DND-41 (cell line): ENCODE measurements at regions not wholly inside any gene's neighbourhood (a gene's known extent, or its start where the extent isn't known, plus 50 kb on each side); places are given as distances from the start of the nearest gene placed in this dataset.

Source experiments
- EZH2 ChIP-seq: IDR thresholded peaks from 3 replicates; pipeline ENCODE4 v1.6.1; 2012; ENCODE audit warnings: borderline replicate concordance, low read depth, mild to moderate bottlenecking, moderate library complexity, low read length, inconsistent platforms; ENCODE audit not compliant: severe bottlenecking
- TF ChIP-seq, protein P1 (sequence below): IDR thresholded peaks from 2 replicates; pipeline ENCODE4 v1.5.1; 2012; ENCODE audit warnings: borderline replicate concordance, low read length, moderate library complexity, mild to moderate bottlenecking; ENCODE audit not compliant: poor library complexity, severe bottlenecking; ENCODE audit errors: extremely low read depth

DNA sequence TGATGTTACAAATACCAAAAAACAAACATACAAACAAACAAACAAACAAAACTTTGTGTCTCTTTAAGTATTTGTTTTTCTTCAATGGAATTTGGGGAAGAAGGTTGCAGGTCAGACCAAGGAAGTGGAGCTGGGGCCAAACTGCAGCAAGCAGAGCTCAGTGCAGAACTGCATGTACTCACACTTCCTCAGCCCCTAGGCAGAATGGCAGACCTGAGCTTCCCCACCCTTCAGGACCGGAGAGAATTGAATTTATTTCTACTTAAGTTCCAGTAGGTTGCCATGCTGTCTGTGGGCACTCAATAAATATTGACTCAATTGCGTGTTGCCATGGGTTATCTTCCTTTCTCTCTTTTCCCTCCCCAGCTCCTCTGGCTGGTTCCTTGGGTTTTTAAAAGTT, 173.6 kb downstream of the PTGER3 start:
- TF ChIP-seq, protein P1, sequence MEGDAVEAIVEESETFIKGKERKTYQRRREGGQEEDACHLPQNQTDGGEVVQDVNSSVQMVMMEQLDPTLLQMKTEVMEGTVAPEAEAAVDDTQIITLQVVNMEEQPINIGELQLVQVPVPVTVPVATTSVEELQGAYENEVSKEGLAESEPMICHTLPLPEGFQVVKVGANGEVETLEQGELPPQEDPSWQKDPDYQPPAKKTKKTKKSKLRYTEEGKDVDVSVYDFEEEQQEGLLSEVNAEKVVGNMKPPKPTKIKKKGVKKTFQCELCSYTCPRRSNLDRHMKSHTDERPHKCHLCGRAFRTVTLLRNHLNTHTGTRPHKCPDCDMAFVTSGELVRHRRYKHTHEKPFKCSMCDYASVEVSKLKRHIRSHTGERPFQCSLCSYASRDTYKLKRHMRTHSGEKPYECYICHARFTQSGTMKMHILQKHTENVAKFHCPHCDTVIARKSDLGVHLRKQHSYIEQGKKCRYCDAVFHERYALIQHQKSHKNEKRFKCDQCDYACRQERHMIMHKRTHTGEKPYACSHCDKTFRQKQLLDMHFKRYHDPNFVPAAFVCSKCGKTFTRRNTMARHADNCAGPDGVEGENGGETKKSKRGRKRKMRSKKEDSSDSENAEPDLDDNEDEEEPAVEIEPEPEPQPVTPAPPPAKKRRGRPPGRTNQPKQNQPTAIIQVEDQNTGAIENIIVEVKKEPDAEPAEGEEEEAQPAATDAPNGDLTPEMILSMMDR = no peak
- TF ChIP-seq EZH2 = no peak
